ENCODE measurements at regions not wholly inside any gene's neighbourhood (a gene's known extent, or its start where the extent isn't known, plus 50 kb on each side); places are given as distances from the start of the nearest gene placed in this dataset.

GRCh38 chr3:153349108-153349499 lies 187.1 kb downstream of the RAP2B start:
- Histone ChIP-seq H3K9me1 (replicated peaks; ENCODE audit: control insufficient read depth, extremely low read depth, insufficient read depth, low read length) (no peaks in the 10 kb centered on the region), H2AFZ (ENCODE audit: low read depth, low read length) (no peak overlapping the region), H3K79me2 (ENCODE audit: control insufficient read depth, insufficient read depth, low read length) (no peaks in the 10 kb centered on the region), H3K4me2 (ENCODE audit: insufficient read depth, low read length) (no peak overlapping the region), H3K9ac (replicated peaks; ENCODE audit: extremely low read depth, insufficient read depth, low read length) (no peak overlapping the region), H3K9me3 (replicated peaks; ENCODE audit: control insufficient read depth, insufficient read depth, low read length) (no peaks in the 10 kb centered on the region), H3K4me1 (ENCODE audit: control insufficient read depth, extremely low read depth, insufficient read depth, low read length) (no peaks in the 10 kb centered on the region), H3K27ac (ENCODE audit: insufficient read depth, low read depth, low read length) (no peak overlapping the region), H3K36me3 (ENCODE audit: control insufficient read depth in 2 of 2, extremely low read depth in 1 of 2, insufficient read depth in 2 of 2, low read length in 2 of 2) (no peaks in the 10 kb centered on the region), H4K20me1 (replicated peaks; ENCODE audit: control insufficient read depth, extremely low read depth, insufficient read depth, low read length) (no peaks in the 10 kb centered on the region), H3K27me3 (ENCODE audit: control insufficient read depth in 2 of 2, insufficient read depth in 2 of 2, low read length in 2 of 2) (no peaks in the 10 kb centered on the region), H3K4me3 (replicated peaks in 1 of 3; ENCODE audit: insufficient read depth in 1 of 3, low read depth in 1 of 3, low read length in 3 of 3) (no peak overlapping the region)
- TF ChIP-seq POLR2AphosphoS5 (IDR thresholded peaks at IDR 0.05; ENCODE audit: insufficient read depth, low read depth, low read length), result no peak
- TF ChIP-seq MAX (IDR thresholded peaks at IDR 0.05; ENCODE audit: insufficient read depth, insufficient read length), result no peak
- no peak for TF ChIP-seq GATA2 (IDR thresholded peaks at IDR 0.05; ENCODE audit: insufficient read depth, insufficient read length, low read depth, low read length)
- no peak for TF ChIP-seq EZH2 (IDR thresholded peaks at IDR 0.05; ENCODE audit: borderline replicate concordance, low read depth, low read length, severe bottlenecking)
- TF ChIP-seq JUN (IDR thresholded peaks at IDR 0.05; ENCODE audit: borderline replicate concordance, insufficient read depth, insufficient read length, low read depth), result no peak
- ChIA-PET POLR2A (no interaction called here), CTCF (no interaction called here)
- dilution Hi-C loops (cut with MboI; ENCODE audit: extremely low pct_ligation_motif_present, low sequenced_read_pairs), result no loop called here
- no TSS peak for BruUV-seq (replicated peaks)
- FAIRE-seq (no peak), DNase-seq (ENCODE audit: low read depth, low spot score) (no peak)
- intact Hi-C loops (cut with micrococcal nuclease), result no loop called here

GRCh38 chr3:153350420-153350819 lies 188.4 kb downstream of the RAP2B start:
- H3K79me2 ChIP-seq (ENCODE audit: control insufficient read depth, insufficient read depth, low read length), result no peaks in the 10 kb centered on the region
- no peaks in the 10 kb centered on the region for H3K27me3 ChIP-seq (ENCODE audit: control insufficient read depth in 2 of 2, insufficient read depth in 2 of 2, low read length in 2 of 2)
- no TSS peak for BruUV-seq (replicated peaks)
- H3K9ac ChIP-seq (replicated peaks; ENCODE audit: extremely low read depth, insufficient read depth, low read length), result no peak overlapping the region
- DNase-seq (ENCODE audit: low read depth, low spot score) (no peak), FAIRE-seq (no peak)
- no peak overlapping the region for H3K4me3 ChIP-seq (replicated peaks in 1 of 3; ENCODE audit: insufficient read depth in 1 of 3, low read depth in 1 of 3, low read length in 3 of 3)
- intact Hi-C loops (cut with micrococcal nuclease) (no loop called here), dilution Hi-C loops (cut with MboI; ENCODE audit: extremely low pct_ligation_motif_present, low sequenced_read_pairs) (no loop called here)
- no peaks in the 10 kb centered on the region for H3K9me3 ChIP-seq (replicated peaks; ENCODE audit: control insufficient read depth, insufficient read depth, low read length)
- H3K4me2 ChIP-seq (ENCODE audit: insufficient read depth, low read length), result no peak overlapping the region
- no peaks in the 10 kb centered on the region for H3K9me1 ChIP-seq (replicated peaks; ENCODE audit: control insufficient read depth, extremely low read depth, insufficient read depth, low read length)
- H3K4me1 ChIP-seq (ENCODE audit: control insufficient read depth, extremely low read depth, insufficient read depth, low read length), result no peaks in the 10 kb centered on the region
- TF ChIP-seq POLR2AphosphoS5 (IDR thresholded peaks at IDR 0.05; ENCODE audit: insufficient read depth, low read depth, low read length), result no peak
- H2AFZ ChIP-seq (ENCODE audit: low read depth, low read length), result no peak overlapping the region
- CTCF ChIA-PET, result interaction anchor here (1.0 kb wide), 1 partner anchor 16 kb away, joined by 3 read pairs; no protein-coding TSS in a partner anchor
- POLR2A ChIA-PET, result no interaction called here
- H3K36me3 ChIP-seq (ENCODE audit: control insufficient read depth in 2 of 2, extremely low read depth in 1 of 2, insufficient read depth in 2 of 2, low read length in 2 of 2), result no peaks in the 10 kb centered on the region
- H3K27ac ChIP-seq (ENCODE audit: insufficient read depth, low read depth, low read length), result no peak overlapping the region
- H4K20me1 ChIP-seq (replicated peaks; ENCODE audit: control insufficient read depth, extremely low read depth, insufficient read depth, low read length), result no peaks in the 10 kb centered on the region
